ENCODE measurements at regions not wholly inside any gene's neighbourhood (a gene's known extent, or its start where the extent isn't known, plus 50 kb on each side); places are given as distances from the start of the nearest gene placed in this dataset.

GRCh38 chr14:37932008-37932407, 275.7 kb upstream of the SSTR1 start:
- Histone ChIP-seq H3K4me3 (ENCODE audit: low read depth, low read length, poor library complexity, severe bottlenecking) (no peak overlapping the region), H3K4me1 (ENCODE audit: insufficient read depth, low read length, poor library complexity, severe bottlenecking) (no peaks in the 10 kb centered on the region), H3K27ac (ENCODE audit: low read depth, low read length, poor library complexity, severe bottlenecking) (no peak overlapping the region), H3K9me3 (ENCODE audit: low read depth, low read length, poor library complexity, severe bottlenecking) (no peaks in the 10 kb centered on the region), H3K27me3 (replicated peaks; ENCODE audit: insufficient read depth, low read depth, low read length, poor library complexity) (no peaks in the 10 kb centered on the region), H3K36me3 (ENCODE audit: insufficient read depth, low read length, poor library complexity, severe bottlenecking) (no peaks in the 10 kb centered on the region)
- intact Hi-C loops (cut with micrococcal nuclease; ENCODE audit: unreplicated experiment) = no loop called here
- TF ChIP-seq EZH2 (IDR thresholded peaks at IDR 0.05; ENCODE audit: borderline replicate concordance, low read depth, low read length, poor library complexity, severe bottlenecking) (no peak), CTCF (conservative IDR thresholded peaks at IDR 0.05; ENCODE audit: low read depth, low read length) (no peak)
- ChIA-PET POLR2A (ENCODE audit: low non-redundant PET) (no interaction called here), CTCF (no interaction called here)
- DNase-seq (ENCODE audit: low spot score) = no peak
- no TSS peak for BruUV-seq (replicated peaks)

- no peaks in the 10 kb centered on the region for H3K9me3 ChIP-seq (ENCODE audit: low read depth, low read length, poor library complexity, severe bottlenecking)
- H3K27me3 ChIP-seq (replicated peaks; ENCODE audit: insufficient read depth, low read depth, low read length, poor library complexity) = no peaks in the 10 kb centered on the region
- H3K27ac ChIP-seq (ENCODE audit: low read depth, low read length, poor library complexity, severe bottlenecking) = no peak overlapping the region
- H3K36me3 ChIP-seq (ENCODE audit: insufficient read depth, low read length, poor library complexity, severe bottlenecking) = no peaks in the 10 kb centered on the region
- TF ChIP-seq CTCF (conservative IDR thresholded peaks at IDR 0.05; ENCODE audit: low read depth, low read length) = no peak
- TF ChIP-seq EZH2 (IDR thresholded peaks at IDR 0.05; ENCODE audit: borderline replicate concordance, low read depth, low read length, poor library complexity, severe bottlenecking) = no peak
- ChIA-PET CTCF (no interaction called here), POLR2A (ENCODE audit: low non-redundant PET) (no interaction called here)
- BruUV-seq (replicated peaks) = no TSS peak
- intact Hi-C loops (cut with micrococcal nuclease; ENCODE audit: unreplicated experiment) = no loop called here
- no peaks in the 10 kb centered on the region for H3K4me1 ChIP-seq (ENCODE audit: insufficient read depth, low read length, poor library complexity, severe bottlenecking)
- no peak for DNase-seq (ENCODE audit: low spot score)
- H3K4me3 ChIP-seq (ENCODE audit: low read depth, low read length, poor library complexity, severe bottlenecking) = no peak overlapping the region
Observed at GRCh38 chr14:37932481-37932880, 275.2 kb upstream of the SSTR1 start.

DNA sequence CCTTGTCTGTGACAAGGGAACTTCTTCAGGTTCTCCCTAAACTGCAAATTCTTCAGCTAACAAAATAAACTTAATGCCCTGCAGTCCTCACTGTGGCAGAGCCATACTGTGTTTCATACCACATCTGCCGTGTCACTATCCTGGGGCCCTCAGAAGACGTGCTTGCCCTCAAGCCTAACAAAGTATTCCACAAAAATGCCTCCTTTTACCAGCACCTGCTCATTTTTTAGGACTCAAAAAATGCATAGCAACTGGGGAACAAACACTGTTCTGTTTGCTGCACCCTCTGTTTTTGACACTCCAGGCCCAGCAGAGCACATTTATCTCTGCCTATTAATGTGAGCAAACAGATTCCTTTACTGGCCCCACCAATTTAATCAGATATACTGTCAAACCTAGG, 270.7 kb upstream of the SSTR1 start:
- Histone ChIP-seq H3K36me3 (ENCODE audit: insufficient read depth, low read length, poor library complexity, severe bottlenecking) (no peaks in the 10 kb centered on the region), H3K27me3 (replicated peaks; ENCODE audit: insufficient read depth, low read depth, low read length, poor library complexity) (no peaks in the 10 kb centered on the region), H3K4me3 (ENCODE audit: low read depth, low read length, poor library complexity, severe bottlenecking) (no peak overlapping the region), H3K27ac (ENCODE audit: low read depth, low read length, poor library complexity, severe bottlenecking) (no peak overlapping the region), H3K4me1 (ENCODE audit: insufficient read depth, low read length, poor library complexity, severe bottlenecking) (no peaks in the 10 kb centered on the region), H3K9me3 (ENCODE audit: low read depth, low read length, poor library complexity, severe bottlenecking) (no peaks in the 10 kb centered on the region)
- TF ChIP-seq EZH2 (IDR thresholded peaks at IDR 0.05; ENCODE audit: borderline replicate concordance, low read depth, low read length, poor library complexity, severe bottlenecking) = no peak
- TF ChIP-seq CTCF (conservative IDR thresholded peaks at IDR 0.05; ENCODE audit: low read depth, low read length) = no peak
- POLR2A ChIA-PET (ENCODE audit: low non-redundant PET) = no interaction called here
- no TSS peak for BruUV-seq (replicated peaks)
- intact Hi-C loops (cut with micrococcal nuclease; ENCODE audit: unreplicated experiment) = no loop called here
- CTCF ChIA-PET = no interaction called here
- DNase-seq (ENCODE audit: low spot score) = no peak
